Chondrocyte (in vitro differentiated cells): ENCODE measurements at regions not wholly inside any gene's neighbourhood (a gene's known extent, or its start where the extent isn't known, plus 50 kb on each side); places are given as distances from the start of the nearest gene placed in this dataset.

ENCODE experiments used
- DNase-seq: peaks from one replicate; pipeline ENCODE4 v3.0.0; 2021; ENCODE audit warnings: mixed read lengths, low spot score
- H3K27ac Mint-ChIP-seq: one replicate; pipeline ENCODE4 v1.8.0; 2021; ENCODE audit warnings: mild to moderate bottlenecking, moderate library complexity, mixed read lengths; ENCODE audit not compliant: unreplicated experiment
- H3K27me3 Mint-ChIP-seq: 2 replicates; pipeline ENCODE4 v1.8.0; 2021; ENCODE audit warnings: low read depth, mixed read lengths
- H3K36me3 Mint-ChIP-seq: 2 replicates; pipeline ENCODE4 v1.8.0; 2021; ENCODE audit warnings: low read depth, mixed read lengths
- H3K4me1 Mint-ChIP-seq: 2 replicates; pipeline ENCODE4 v1.8.0; 2021; ENCODE audit warnings: low read depth, mild to moderate bottlenecking, mixed read lengths
- H3K4me3 Mint-ChIP-seq: one replicate; pipeline ENCODE4 v1.8.0; 2021; ENCODE audit warnings: mild to moderate bottlenecking, moderate library complexity, mixed read lengths; ENCODE audit not compliant: unreplicated experiment
- H3K9me3 Mint-ChIP-seq: 2 replicates; pipeline ENCODE4 v1.8.0; 2021; ENCODE audit warnings: low read depth, mixed read lengths
- TF ChIP-seq, protein P1 (sequence below): fragments of 200-600 bp; sonication (generic); IDR thresholded peaks from 2 replicates; pipeline ENCODE4 v1.5.0; 2021; ENCODE audit warnings: antibody characterized with exemption, mild to moderate bottlenecking, moderate library complexity

DNA sequence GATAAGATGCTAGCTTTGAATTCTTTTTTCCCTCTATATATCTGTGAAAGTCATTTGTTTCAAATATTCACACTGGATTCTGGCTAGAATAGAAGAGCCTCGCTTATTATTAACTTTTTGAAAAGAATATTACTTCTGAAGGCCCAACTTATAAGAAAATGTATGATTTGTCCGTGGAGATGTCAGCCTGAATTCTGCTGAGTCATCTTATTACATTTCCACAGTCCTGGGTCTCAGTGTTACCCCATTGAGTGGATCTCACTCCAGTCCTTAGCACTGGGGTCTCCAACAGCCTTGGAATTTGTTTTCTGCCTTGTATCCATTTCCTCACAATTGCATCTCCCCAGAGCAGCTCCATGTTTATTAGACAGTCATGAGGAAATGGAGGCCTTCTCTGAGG lies 907.9 kb downstream of the VRK1 start:
- no peaks in the 10 kb centered on the region for H3K36me3 Mint-ChIP-seq
- H3K4me1 Mint-ChIP-seq, result no peaks in the 10 kb centered on the region
- no peak overlapping the region for H3K27ac Mint-ChIP-seq
- peaks cover 26% of the 10 kb centered on the region for H3K9me3 Mint-ChIP-seq
- TF ChIP-seq, protein P1, sequence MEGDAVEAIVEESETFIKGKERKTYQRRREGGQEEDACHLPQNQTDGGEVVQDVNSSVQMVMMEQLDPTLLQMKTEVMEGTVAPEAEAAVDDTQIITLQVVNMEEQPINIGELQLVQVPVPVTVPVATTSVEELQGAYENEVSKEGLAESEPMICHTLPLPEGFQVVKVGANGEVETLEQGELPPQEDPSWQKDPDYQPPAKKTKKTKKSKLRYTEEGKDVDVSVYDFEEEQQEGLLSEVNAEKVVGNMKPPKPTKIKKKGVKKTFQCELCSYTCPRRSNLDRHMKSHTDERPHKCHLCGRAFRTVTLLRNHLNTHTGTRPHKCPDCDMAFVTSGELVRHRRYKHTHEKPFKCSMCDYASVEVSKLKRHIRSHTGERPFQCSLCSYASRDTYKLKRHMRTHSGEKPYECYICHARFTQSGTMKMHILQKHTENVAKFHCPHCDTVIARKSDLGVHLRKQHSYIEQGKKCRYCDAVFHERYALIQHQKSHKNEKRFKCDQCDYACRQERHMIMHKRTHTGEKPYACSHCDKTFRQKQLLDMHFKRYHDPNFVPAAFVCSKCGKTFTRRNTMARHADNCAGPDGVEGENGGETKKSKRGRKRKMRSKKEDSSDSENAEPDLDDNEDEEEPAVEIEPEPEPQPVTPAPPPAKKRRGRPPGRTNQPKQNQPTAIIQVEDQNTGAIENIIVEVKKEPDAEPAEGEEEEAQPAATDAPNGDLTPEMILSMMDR, result no peak
- no peaks in the 10 kb centered on the region for H3K27me3 Mint-ChIP-seq
- no peak overlapping the region for H3K4me3 Mint-ChIP-seq
- DNase-seq, result no peak

DNA sequence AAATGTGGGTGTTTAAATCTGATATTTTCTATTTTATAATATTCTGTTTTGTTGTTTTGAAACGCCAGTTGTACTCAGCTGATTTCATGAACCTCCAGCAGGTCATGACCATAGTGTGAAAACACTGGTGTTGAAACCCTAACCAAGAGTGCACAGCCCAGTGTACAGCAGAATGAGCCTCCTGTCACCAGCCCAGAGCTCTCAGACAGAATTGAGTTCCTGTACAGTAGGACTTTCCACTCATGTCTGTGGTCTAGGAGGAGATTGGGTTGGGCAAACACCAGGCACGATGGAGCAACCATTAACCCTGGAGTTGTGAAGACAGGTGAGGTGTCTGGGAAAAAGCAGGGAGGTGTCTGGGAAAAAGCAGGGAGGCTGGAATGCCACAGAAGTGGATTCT lies 908.8 kb downstream of the VRK1 start:
- Mint-ChIP-seq H3K27me3 (no peaks in the 10 kb centered on the region), H3K27ac (no peak overlapping the region), H3K36me3 (no peaks in the 10 kb centered on the region), H3K9me3 (peaks cover 24% of the 10 kb centered on the region), H3K4me1 (no peaks in the 10 kb centered on the region), H3K4me3 (no peak overlapping the region)
- no peak for DNase-seq
- TF ChIP-seq, protein P1, result no peak

DNA sequence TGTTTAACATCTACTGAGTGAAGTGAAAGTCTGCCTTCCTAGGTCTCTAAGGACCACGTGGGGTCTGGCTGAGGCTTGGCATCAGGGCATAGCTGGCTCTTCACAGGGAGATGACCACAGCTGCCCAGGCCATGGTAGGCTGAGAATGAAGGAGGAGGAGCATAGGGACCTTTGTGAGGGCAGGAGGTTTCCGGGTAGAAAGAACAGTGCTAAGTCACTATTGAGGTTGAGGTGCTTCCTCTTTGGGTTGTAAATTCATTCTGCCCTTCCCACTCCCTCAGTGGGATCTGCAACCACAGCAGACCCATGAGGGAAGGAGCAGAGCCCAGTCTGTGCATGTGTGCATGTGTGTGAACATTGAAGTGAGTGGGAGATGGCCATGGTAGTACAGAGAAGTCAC lies 909.6 kb downstream of the VRK1 start:
- Mint-ChIP-seq H3K27ac (no peak overlapping the region), H3K9me3 (peaks cover 21% of the 10 kb centered on the region), H3K4me1 (no peaks in the 10 kb centered on the region), H3K27me3 (no peaks in the 10 kb centered on the region), H3K4me3 (no peak overlapping the region), H3K36me3 (no peaks in the 10 kb centered on the region)
- TF ChIP-seq, protein P1, result no peak
- no peak for DNase-seq

DNA sequence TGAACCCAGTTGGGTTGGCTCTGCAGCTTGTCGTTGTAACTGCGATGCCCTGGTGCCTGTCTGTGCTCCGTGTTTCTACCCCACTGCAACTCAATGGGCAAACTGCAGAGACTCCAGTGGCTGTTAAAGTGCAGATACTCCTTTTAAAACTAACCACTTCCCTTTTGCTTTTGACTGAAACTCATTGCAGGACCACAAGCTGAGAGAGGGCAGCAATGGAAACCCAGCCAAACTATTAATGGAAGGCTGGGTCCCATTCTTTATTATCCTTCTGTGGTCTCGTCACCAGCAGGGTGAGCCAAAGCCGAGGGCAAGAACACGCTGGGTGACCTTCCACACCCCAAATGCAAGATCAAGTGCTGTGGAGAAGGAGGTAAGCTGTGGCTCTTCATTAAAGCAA lies 910.4 kb downstream of the VRK1 start:
- H3K4me1 Mint-ChIP-seq, result no peaks in the 10 kb centered on the region
- TF ChIP-seq, protein P1, result no peak
- no peak overlapping the region for H3K4me3 Mint-ChIP-seq
- H3K36me3 Mint-ChIP-seq, result no peaks in the 10 kb centered on the region
- no peaks in the 10 kb centered on the region for H3K27me3 Mint-ChIP-seq
- peaks cover 21% of the 10 kb centered on the region for H3K9me3 Mint-ChIP-seq
- DNase-seq, result no peak
- no peak overlapping the region for H3K27ac Mint-ChIP-seq

DNA sequence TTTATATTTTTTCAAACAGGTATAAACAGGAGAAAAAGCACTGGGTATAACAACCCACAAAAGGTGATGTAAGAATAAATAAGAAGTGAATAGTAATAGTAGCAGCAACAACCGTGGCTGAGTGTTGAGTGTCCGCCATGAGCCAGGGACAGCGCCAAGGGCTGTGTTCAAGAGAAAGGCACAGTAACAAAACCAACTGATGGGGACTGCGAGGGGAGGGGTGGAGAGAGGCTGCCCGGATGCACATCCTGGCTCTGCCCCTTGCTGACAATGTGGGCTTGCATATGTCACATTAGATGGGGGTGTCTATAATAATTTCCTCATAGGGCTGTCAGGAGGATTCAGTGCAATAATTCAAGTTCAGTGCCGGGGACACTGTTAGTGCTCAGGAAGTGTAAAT lies 912.4 kb downstream of the VRK1 start:
- Mint-ChIP-seq H3K27ac (no peak overlapping the region), H3K27me3 (no peaks in the 10 kb centered on the region), H3K4me3 (no peak overlapping the region), H3K4me1 (no peaks in the 10 kb centered on the region), H3K9me3 (peaks cover 8% of the 10 kb centered on the region), H3K36me3 (no peaks in the 10 kb centered on the region)
- TF ChIP-seq, protein P1, result no peak
- no peak for DNase-seq
